ENCODE measurements at regions not wholly inside any gene's neighbourhood (a gene's known extent, or its start where the extent isn't known, plus 50 kb on each side); places are given as distances from the start of the nearest gene placed in this dataset.

GRCh38 chr10:78185693-78186055 is 152.0 kb downstream of the RPS24 start:
- no peaks in the 10 kb centered on the region for H3K4me1 ChIP-seq (replicated peaks; ENCODE audit: insufficient read depth)
- H3F3A ChIP-seq (ENCODE audit: insufficient read depth, low read depth) = no peaks in the 10 kb centered on the region
- no TSS peak for BruUV-seq (replicated peaks)
- POLR2A ChIA-PET (ENCODE audit: unreplicated experiment) = no interaction called here
- CTCF ChIA-PET = no interaction called here
- H3K4me3 ChIP-seq = no peak overlapping the region
- no peak overlapping the region for H2AFZ ChIP-seq
- no peak overlapping the region for H3K27ac ChIP-seq
- peaks cover 20% of the 10 kb centered on the region; the same call in 1 of the 2 replicates for H3K27me3 ChIP-seq (ENCODE audit: insufficient read depth, low read depth)
- no peaks in the 10 kb centered on the region for H3K9me3 ChIP-seq (ENCODE audit: insufficient read depth, low read depth)
- H3K9me2 ChIP-seq (ENCODE audit: insufficient read depth) = no peaks in the 10 kb centered on the region
- intact Hi-C loops (cut with micrococcal nuclease; ENCODE audit: unreplicated experiment) = no loop called here
- H4K20me1 ChIP-seq (ENCODE audit: insufficient read depth) = no peaks in the 10 kb centered on the region; the same call in 1 of the 2 replicates
- no peaks in the 10 kb centered on the region for H3K79me2 ChIP-seq (ENCODE audit: low read depth)
- TF ChIP-seq CTCF (conservative IDR thresholded peaks at IDR 0.05) (no peak), EZH2 (IDR thresholded peaks at IDR 0.05; ENCODE audit: low read depth) (no peak)
- H3K4me2 ChIP-seq = no peak overlapping the region
- H3K36me3 ChIP-seq (ENCODE audit: low read depth) = no peaks in the 10 kb centered on the region
- DNase-seq = no peak

GRCh38 chr10:78186572-78186971 is 152.9 kb downstream of the RPS24 start:
- ChIA-PET CTCF (no interaction called here), POLR2A (ENCODE audit: unreplicated experiment) (no interaction called here)
- Histone ChIP-seq H3K9me3 (ENCODE audit: insufficient read depth, low read depth) (no peaks in the 10 kb centered on the region), H3F3A (ENCODE audit: insufficient read depth, low read depth) (no peaks in the 10 kb centered on the region), H4K20me1 (ENCODE audit: insufficient read depth) (no peaks in the 10 kb centered on the region; the same call in 1 of the 2 replicates), H2AFZ (no peak overlapping the region), H3K27me3 (ENCODE audit: insufficient read depth, low read depth) (peaks cover 20% of the 10 kb centered on the region; the same call in 1 of the 2 replicates), H3K27ac (no peak overlapping the region), H3K9me2 (ENCODE audit: insufficient read depth) (no peaks in the 10 kb centered on the region), H3K79me2 (ENCODE audit: low read depth) (no peaks in the 10 kb centered on the region), H3K36me3 (ENCODE audit: low read depth) (no peaks in the 10 kb centered on the region), H3K4me2 (no peak overlapping the region), H3K4me3 (no peak overlapping the region), H3K4me1 (replicated peaks; ENCODE audit: insufficient read depth) (no peaks in the 10 kb centered on the region)
- no peak for TF ChIP-seq CTCF (conservative IDR thresholded peaks at IDR 0.05)
- no peak for TF ChIP-seq EZH2 (IDR thresholded peaks at IDR 0.05; ENCODE audit: low read depth)
- intact Hi-C loops (cut with micrococcal nuclease; ENCODE audit: unreplicated experiment) = no loop called here
- no TSS peak for BruUV-seq (replicated peaks)
- DNase-seq = no peak

GRCh38 chr10:78187371-78187770 is 153.7 kb downstream of the RPS24 start:
- no peak overlapping the region for H3K4me3 ChIP-seq
- H2AFZ ChIP-seq = no peak overlapping the region
- H4K20me1 ChIP-seq (ENCODE audit: insufficient read depth) = no peaks in the 10 kb centered on the region; the same call in 1 of the 2 replicates
- H3K27ac ChIP-seq = no peak overlapping the region
- intact Hi-C loops (cut with micrococcal nuclease; ENCODE audit: unreplicated experiment) = no loop called here
- H3K4me1 ChIP-seq (replicated peaks; ENCODE audit: insufficient read depth) = no peaks in the 10 kb centered on the region
- ChIA-PET CTCF (no interaction called here), POLR2A (ENCODE audit: unreplicated experiment) (no interaction called here)
- H3K27me3 ChIP-seq (ENCODE audit: insufficient read depth, low read depth) = peaks cover 25% of the 10 kb centered on the region; the same call in 1 of the 2 replicates
- no peak for DNase-seq
- H3F3A ChIP-seq (ENCODE audit: insufficient read depth, low read depth) = no peaks in the 10 kb centered on the region
- no peaks in the 10 kb centered on the region for H3K9me3 ChIP-seq (ENCODE audit: insufficient read depth, low read depth)
- TF ChIP-seq EZH2 (IDR thresholded peaks at IDR 0.05; ENCODE audit: low read depth) (no peak), CTCF (conservative IDR thresholded peaks at IDR 0.05) (no peak)
- no peaks in the 10 kb centered on the region for H3K9me2 ChIP-seq (ENCODE audit: insufficient read depth)
- H3K36me3 ChIP-seq (ENCODE audit: low read depth) = no peaks in the 10 kb centered on the region
- H3K79me2 ChIP-seq (ENCODE audit: low read depth) = no peaks in the 10 kb centered on the region
- no peak overlapping the region for H3K4me2 ChIP-seq
- no TSS peak for BruUV-seq (replicated peaks)

Data from PC-9 (cell line).